Muscle of leg (tissue), 3 donors: ENCODE measurements at regions not wholly inside any gene's neighbourhood (a gene's known extent, or its start where the extent isn't known, plus 50 kb on each side); places are given as distances from the start of the nearest gene placed in this dataset.
"Not testable (repeated sequence)": the region's sequence is repeated elsewhere in the genome, so short reads cannot be mapped to it uniquely, and the experiment has no call there.

Experiments used
- DNase-seq: peaks from one replicate; pipeline ENCODE4 v3.0.0; 2013
- H3K27ac ChIP-seq: one replicate; pipeline ENCODE4 v1.5.1; 2013; ENCODE audit warnings: mild to moderate bottlenecking, low read length, control low read depth
- H3K27me3 ChIP-seq: one replicate; pipeline ENCODE4 v1.6.1; 2013; ENCODE audit warnings: low read length; ENCODE audit not compliant: control insufficient read depth, insufficient read depth
- H3K36me3 ChIP-seq: one replicate; pipeline ENCODE4 v1.6.1; 2013; ENCODE audit warnings: low read length; ENCODE audit not compliant: control insufficient read depth, insufficient read depth
- H3K4me1 ChIP-seq: one replicate; pipeline ENCODE4 v1.6.1; 2013; ENCODE audit warnings: low read length; ENCODE audit not compliant: control insufficient read depth, insufficient read depth
- H3K4me3 ChIP-seq: one replicate; pipeline ENCODE4 v1.5.1; 2013; ENCODE audit warnings: low read length, control low read depth
- H3K9me3 ChIP-seq: replicated peaks from 2 replicates; pipeline ENCODE4 v1.6.1; 2013; ENCODE audit warnings: low read depth, low read length; ENCODE audit not compliant: control insufficient read depth
- WGBS: methylation state at CpG from one replicate; pipeline ENCODE4 v1.1.5; 2013; ENCODE audit warnings: missing lambda C conversion rate; ENCODE audit not compliant: insufficient coverage; 5-methylcytosine and 5-hydroxymethylcytosine counted together

DNA sequence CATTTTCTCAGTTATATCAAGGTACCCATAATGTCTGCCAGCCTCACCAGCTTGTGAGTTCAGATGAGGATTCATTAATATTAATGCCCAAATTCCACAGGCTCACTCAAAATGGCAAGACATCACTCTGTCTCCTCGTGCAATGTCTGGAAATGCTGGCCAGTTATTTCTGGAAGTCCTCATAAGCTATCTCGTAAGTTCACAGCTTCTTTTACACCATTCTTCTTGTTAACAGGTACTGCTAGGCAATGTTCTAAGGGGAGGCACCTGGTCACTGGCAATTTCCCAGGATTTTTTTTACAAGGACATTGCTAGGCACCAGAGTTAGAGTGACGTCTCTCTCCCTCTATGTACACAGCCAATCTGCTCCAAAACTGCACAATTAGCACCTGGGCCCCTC, 80.2 kb upstream of the SEMA3C start:
- Histone ChIP-seq H3K9me3 (no peaks in the 10 kb centered on the region), H3K4me3 (no peak overlapping the region), H3K4me1 (peaks cover 5% of the 10 kb centered on the region), H3K27ac (no peak overlapping the region), H3K36me3 (no peaks in the 10 kb centered on the region), H3K27me3 (no peaks in the 10 kb centered on the region)
- DNase-seq = no peak
- 100% methylated on average over 2 of the region's 3 CpGs for WGBS

DNA sequence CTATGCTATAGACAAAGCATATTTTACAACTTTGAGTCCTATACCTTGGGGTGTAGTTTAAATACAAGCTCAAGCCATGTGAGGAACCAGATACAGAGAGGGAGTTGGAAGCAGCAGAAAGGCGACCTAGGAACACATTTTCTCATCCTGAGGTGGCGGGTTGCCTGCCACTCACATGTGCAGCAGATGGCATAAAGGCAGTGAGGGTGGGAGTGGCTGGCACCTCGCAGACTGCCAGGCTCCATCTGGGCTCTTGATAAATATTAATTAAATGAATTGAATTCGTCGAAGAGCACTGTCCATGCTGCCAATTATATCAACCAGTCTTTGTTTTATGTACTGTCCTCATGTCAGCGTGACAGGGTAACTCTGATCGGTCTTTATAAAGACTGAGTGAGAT, 79.0 kb upstream of the SEMA3C start:
- no peaks in the 10 kb centered on the region for H3K27me3 ChIP-seq
- no peaks in the 10 kb centered on the region for H3K4me1 ChIP-seq
- no peak overlapping the region for H3K4me3 ChIP-seq
- WGBS = 75% methylated on average over 2 of the region's 7 CpGs
- no peaks in the 10 kb centered on the region for H3K9me3 ChIP-seq
- no peaks in the 10 kb centered on the region for H3K36me3 ChIP-seq
- DNase-seq = no peak
- no peak overlapping the region for H3K27ac ChIP-seq

DNA sequence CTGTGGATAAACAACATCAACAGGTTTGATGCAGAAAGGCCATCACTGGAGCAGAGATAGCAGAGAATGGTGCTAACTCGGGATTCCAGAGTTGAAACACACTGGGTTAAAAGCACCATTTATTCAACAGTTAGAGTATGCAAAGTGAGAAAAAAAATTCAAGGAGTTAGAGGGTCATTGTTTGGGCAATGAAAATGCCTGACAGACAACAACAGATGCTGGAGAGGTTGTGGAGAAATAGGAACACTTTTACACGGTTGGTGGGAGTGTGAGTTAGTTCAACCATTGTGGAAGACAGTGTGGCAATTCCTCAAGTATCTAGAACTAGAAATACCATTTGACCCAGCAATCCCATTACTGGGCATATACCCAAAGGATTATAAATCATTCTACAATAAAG, 77.4 kb upstream of the SEMA3C start:
- DNase-seq = not testable (repeated sequence)

DNA sequence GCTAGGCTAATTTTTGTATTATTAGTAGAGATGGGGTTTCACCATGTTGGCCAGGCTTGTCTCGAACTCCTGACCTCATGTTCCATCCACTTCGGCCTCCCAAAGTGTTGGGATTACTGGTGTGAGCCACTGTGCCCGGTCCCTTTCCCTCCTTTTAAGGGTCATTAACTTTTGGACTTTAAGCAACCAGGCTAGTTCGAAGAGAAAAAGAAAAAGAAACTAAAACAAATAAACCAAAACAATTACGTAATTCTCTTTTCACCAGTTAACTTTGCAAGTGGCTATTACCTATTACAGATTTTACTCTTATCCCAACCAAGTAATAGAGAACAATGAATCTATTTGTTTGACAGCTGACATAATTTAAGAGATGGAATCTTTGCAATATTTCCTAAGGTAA, 72.8 kb upstream of the SEMA3C start:
- H3K27me3 ChIP-seq = no peaks in the 10 kb centered on the region
- no peaks in the 10 kb centered on the region for H3K4me1 ChIP-seq
- WGBS = no CpG with 5 or more reads among the region's 5 CpGs

More for the DNA sequence above, 77.4 kb upstream of the SEMA3C start:
- H3K27ac ChIP-seq, H3K4me3 ChIP-seq, H3K27me3 ChIP-seq, H3K9me3 ChIP-seq, H3K4me1 ChIP-seq, H3K36me3 ChIP-seq: not testable (repeated sequence)
- 100% methylated on average over 2 of the region's 2 CpGs for WGBS

GRCh38 chr7:80984619-80985018, 65.8 kb upstream of the SEMA3C start:
- Histone ChIP-seq H3K36me3 (no peaks in the 10 kb centered on the region), H3K27ac (no peak overlapping the region), H3K9me3 (peaks cover 4% of the 10 kb centered on the region), H3K4me1 (no peaks in the 10 kb centered on the region), H3K4me3 (no peak overlapping the region), H3K27me3 (no peaks in the 10 kb centered on the region)
- DNase-seq = no peak
- no CpG with 5 or more reads among the region's 1 CpG for WGBS

More for the DNA sequence above, 72.8 kb upstream of the SEMA3C start:
- Histone ChIP-seq H3K4me3 (no peak overlapping the region), H3K27ac (no peak overlapping the region), H3K9me3 (no peaks in the 10 kb centered on the region), H3K36me3 (no peaks in the 10 kb centered on the region)
- no peak for DNase-seq

DNA sequence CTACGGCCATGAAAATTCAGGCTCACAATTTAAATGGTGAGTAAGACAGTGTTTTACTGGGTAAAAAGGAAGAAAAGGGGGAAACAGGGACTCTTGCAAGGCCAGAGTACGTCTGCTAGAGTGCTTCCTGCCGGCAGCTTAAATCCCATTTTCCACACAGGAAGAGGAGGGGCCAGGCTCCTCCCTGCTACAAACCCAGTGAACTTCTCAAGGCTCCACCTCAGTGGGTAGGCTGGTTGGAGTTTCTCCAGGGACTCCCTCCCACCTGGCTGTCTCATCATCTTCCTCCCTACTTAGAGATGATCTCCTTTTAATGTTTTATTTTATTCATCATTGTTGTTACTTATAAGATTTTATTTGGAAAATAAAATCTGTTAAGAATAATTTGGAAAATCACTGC, 62.6 kb upstream of the SEMA3C start:
- H3K9me3 ChIP-seq = peaks cover 8% of the 10 kb centered on the region
- WGBS = no CpG with 5 or more reads among the region's 3 CpGs
- H3K36me3 ChIP-seq = no peaks in the 10 kb centered on the region
- H3K27ac ChIP-seq = no peak overlapping the region
- no peaks in the 10 kb centered on the region for H3K27me3 ChIP-seq
- H3K4me3 ChIP-seq = no peak overlapping the region
- DNase-seq = no peak
- no peaks in the 10 kb centered on the region for H3K4me1 ChIP-seq

- Histone ChIP-seq H3K36me3 (no peaks in the 10 kb centered on the region), H3K4me3 (no peak overlapping the region), H3K27me3 (no peaks in the 10 kb centered on the region), H3K9me3 (peaks cover 10% of the 10 kb centered on the region), H3K27ac (no peak overlapping the region), H3K4me1 (no peaks in the 10 kb centered on the region)
- DNase-seq = no peak
- WGBS = no CpG with 5 or more reads among the region's 1 CpG
Observed at GRCh38 chr7:80977751-80978150, 58.9 kb upstream of the SEMA3C start.

DNA sequence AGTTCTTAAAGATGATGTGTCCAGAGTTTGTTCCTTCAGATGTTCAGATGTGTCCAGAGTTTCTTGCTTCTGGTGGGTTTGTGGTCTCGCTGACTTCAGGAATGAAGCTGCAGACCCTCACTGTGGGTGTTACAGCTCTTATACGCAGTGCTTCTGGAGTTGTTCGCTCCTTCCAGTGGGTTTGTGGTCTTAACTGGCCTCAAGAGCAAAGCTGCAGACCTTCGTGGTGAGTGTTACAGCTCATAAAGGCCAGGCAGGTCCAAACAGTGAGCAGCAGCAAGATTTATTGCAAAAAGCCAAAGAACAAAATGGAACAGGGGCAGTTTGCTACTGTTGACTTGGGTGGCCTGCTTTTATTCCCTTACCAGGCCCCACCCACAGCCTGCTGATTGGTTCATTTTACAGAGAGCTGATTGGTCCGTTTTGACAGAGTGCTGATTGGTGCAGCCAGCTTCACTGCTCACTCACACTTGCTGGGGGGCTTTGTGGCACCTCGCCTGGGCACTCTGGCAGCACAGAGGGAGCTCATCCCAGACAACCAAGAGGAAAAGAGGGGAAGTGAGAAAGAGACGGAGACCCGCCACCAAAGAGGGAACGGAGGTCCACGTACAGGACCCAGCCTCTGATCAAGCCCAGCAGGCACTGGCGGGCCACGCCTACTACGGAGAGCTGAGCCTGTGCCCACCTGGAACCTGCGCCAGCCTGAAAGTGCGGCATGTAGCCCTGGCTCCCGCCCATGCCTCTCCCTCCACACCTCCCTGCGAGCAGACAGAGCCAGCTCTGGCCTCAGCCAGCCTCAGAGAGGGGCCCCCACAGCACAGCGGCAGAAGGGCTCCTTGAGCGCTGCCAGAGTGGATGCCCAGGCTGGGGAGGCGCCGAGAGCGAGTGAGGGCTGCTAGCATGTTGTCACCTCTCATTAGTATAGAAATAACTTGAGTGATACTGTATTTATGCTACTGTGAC, 55.8 kb upstream of the SEMA3C start:
- WGBS = 87% methylated on average over 14 of the region's 22 CpGs
- Histone ChIP-seq H3K4me1 (no peaks in the 10 kb centered on the region), H3K27ac (no peak overlapping the region), H3K36me3 (no peaks in the 10 kb centered on the region), H3K9me3 (peaks cover 7% of the 10 kb centered on the region), H3K27me3 (no peaks in the 10 kb centered on the region), H3K4me3 (no peak overlapping the region)
- DNase-seq = no peak

DNA sequence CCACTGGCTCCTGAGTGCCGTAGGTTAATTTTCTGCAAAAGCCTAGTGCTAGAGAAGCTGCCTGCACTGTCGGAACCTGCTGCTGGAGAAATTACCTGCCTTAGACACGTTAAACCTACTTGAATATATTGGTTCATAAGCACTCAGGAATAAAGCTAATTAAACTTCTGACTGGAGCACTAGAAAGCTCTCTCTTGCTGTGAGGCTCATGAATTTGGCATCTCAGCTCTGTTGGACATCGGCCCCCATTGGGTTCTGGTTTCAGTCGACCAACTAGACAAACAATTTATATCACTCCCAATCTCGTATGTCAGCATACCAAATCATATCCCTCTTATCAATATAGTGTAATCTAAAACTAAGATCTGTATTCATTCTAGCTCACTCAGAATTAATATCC, 52.4 kb upstream of the SEMA3C start:
- Histone ChIP-seq H3K27ac (no peak overlapping the region), H3K36me3 (no peaks in the 10 kb centered on the region), H3K4me1 (no peaks in the 10 kb centered on the region), H3K9me3 (peaks cover 2% of the 10 kb centered on the region), H3K4me3 (no peak overlapping the region), H3K27me3 (no peaks in the 10 kb centered on the region)
- DNase-seq = no peak
- WGBS = 73% methylated on average over 4 of the region's 6 CpGs
